ENCODE measurements at regions not wholly inside any gene's neighbourhood (a gene's known extent, or its start where the extent isn't known, plus 50 kb on each side); places are given as distances from the start of the nearest gene placed in this dataset.

- no peak for TF ChIP-seq CTCF (IDR thresholded peaks at IDR 0.05; ENCODE audit: low read depth, low read length)
Observed at GRCh38 chr4:30160140-30160539, 560.0 kb upstream of the PCDH7 start.

GRCh38 chr4:30172416-30172815 is 547.8 kb upstream of the PCDH7 start:
- no peak for TF ChIP-seq CTCF (IDR thresholded peaks at IDR 0.05; ENCODE audit: low read depth, low read length)
- no peak for DNase-seq (ENCODE audit: extremely low read depth, low read depth)

More at GRCh38 chr4:30160140-30160539, 560.0 kb upstream of the PCDH7 start:
- DNase-seq (ENCODE audit: extremely low read depth, low read depth): no peak

GRCh38 chr4:30181512-30181911 is 538.7 kb upstream of the PCDH7 start:
- no peak for TF ChIP-seq CTCF (IDR thresholded peaks at IDR 0.05; ENCODE audit: low read depth, low read length)
- no peak for DNase-seq (ENCODE audit: extremely low read depth, low read depth)

GRCh38 chr4:30181918-30182317 is 538.3 kb upstream of the PCDH7 start:
- DNase-seq (ENCODE audit: extremely low read depth, low read depth): no peak
- no peak for TF ChIP-seq CTCF (IDR thresholded peaks at IDR 0.05; ENCODE audit: low read depth, low read length)

- TF ChIP-seq CTCF (IDR thresholded peaks at IDR 0.05; ENCODE audit: low read depth, low read length): no peak
- DNase-seq (ENCODE audit: extremely low read depth, low read depth): no peak
Observed at GRCh38 chr4:30182786-30183185, 537.4 kb upstream of the PCDH7 start.

- no peak for TF ChIP-seq CTCF (IDR thresholded peaks at IDR 0.05; ENCODE audit: low read depth, low read length)
- no peak for DNase-seq (ENCODE audit: extremely low read depth, low read depth)
Observed at GRCh38 chr4:30191902-30192301, 528.3 kb upstream of the PCDH7 start.

- TF ChIP-seq CTCF (IDR thresholded peaks at IDR 0.05; ENCODE audit: low read depth, low read length): no peak
- no peak for DNase-seq (ENCODE audit: extremely low read depth, low read depth)
Observed at GRCh38 chr4:30207389-30207788, 512.8 kb upstream of the PCDH7 start.
